Transverse colon (tissue), 4 donors: ENCODE measurements at regions not wholly inside any gene's neighbourhood (a gene's known extent, or its start where the extent isn't known, plus 50 kb on each side); places are given as distances from the start of the nearest gene placed in this dataset.

Experiments
- DNase-seq: peaks from one replicate; pipeline ENCODE4 v3.0.0-alpha.2; 2019
- H3K27ac ChIP-seq, 4 donors: fragments of 200-600 bp; sonication (generic); 2 replicates each; pipeline ENCODE4 v1.5.1; 2016 to 2018; ENCODE audit warnings: inconsistent platforms in 4 of 4
- H3K27me3 ChIP-seq: fragments of 200-600 bp; sonication (generic); 2 replicates; pipeline ENCODE4 v1.5.1; 2017; ENCODE audit warnings: inconsistent platforms
- H3K36me3 ChIP-seq, 4 donors: fragments of 200-600 bp; sonication (generic); 2 replicates each; pipeline ENCODE4 v1.5.1; 2017 to 2019; ENCODE audit warnings: inconsistent platforms in 4 of 4
- H3K4me1 ChIP-seq, 4 donors: fragments of 200-600 bp; sonication (generic); 2 replicates each; pipeline ENCODE4 v1.5.1; 2017 to 2020; ENCODE audit warnings: inconsistent platforms in 4 of 4
- H3K4me3 ChIP-seq, 4 donors: fragments of 200-600 bp; sonication (generic); 1 replicate in 1 of 4; 2 replicates in 3 of 4; pipeline versions ENCODE4 v1.5.1 to v1.6.1; 2017 to 2019; ENCODE audit warnings: inconsistent platforms in 4 of 4
- H3K9me3 ChIP-seq, 2 donors: fragments of 200-600 bp; sonication (generic); 2 replicates each; pipeline ENCODE4 v1.5.1; 2017 to 2019; ENCODE audit warnings: inconsistent platforms in 2 of 2
- CTCF ChIP-seq, 5 experiments: fragments of 200-600 bp in 3 of 5; fragments of 450-650 bp in 2 of 5; sonication (generic) in 3 of 5; IDR thresholded peaks; 1 replicate in 2 of 5; 2 replicates in 3 of 5; pipeline ENCODE4 v1.5.1; 2016 to 2017; ENCODE audit warnings: antibody characterized with exemption in 5 of 5, inconsistent platforms in 3 of 5, mild to moderate bottlenecking in 2 of 5, moderate library complexity in 1 of 5
- EP300 ChIP-seq: sonication (generic); formaldehyde crosslinking; IDR thresholded peaks from one replicate; pipeline ENCODE4 v1.6.1; 2017; ENCODE audit warnings: antibody characterized with exemption, low read depth
- POLR2A ChIP-seq: fragments of 450-650 bp; IDR thresholded peaks from one replicate; pipeline ENCODE4 v1.6.1; 2016; ENCODE audit warnings: antibody characterized with exemption, mild to moderate bottlenecking, moderate library complexity
- POLR2AphosphoS5 ChIP-seq, 3 donors: sonication (generic); formaldehyde crosslinking; IDR thresholded peaks; one replicate each; pipeline ENCODE4 v1.6.1; 2016; ENCODE audit warnings: antibody characterized with exemption in 3 of 3
- WGBS, 2 donors: methylation state at CpG; one replicate each; pipeline ENCODE4 v1.1.5; 2018; ENCODE audit warnings: low coverage in 1 of 2; 5-methylcytosine and 5-hydroxymethylcytosine counted together
- in situ Hi-C, 4 donors: fragments of 200-750 bp; cut with MboI; loops; one replicate each; pipeline versions ENCODE4 v1.15.0 to v1.15.1; 2017; ENCODE audit warnings: low sequenced_read_pairs in 3 of 4, low pct_ligation_motif_present in 1 of 4, low pct_unique_long_range_greater_than_20kb in 1 of 4
- intact Hi-C: fragments of 100-400 bp; cut with DNase I; formaldehyde crosslinking; loops from one replicate; pipeline ENCODE4 v1.15.1; 2023; ENCODE audit warnings: low total_unique reads

- no peak for TF ChIP-seq POLR2AphosphoS5 (IDR thresholded peaks at IDR 0.05)
- no peak for TF ChIP-seq POLR2A
- TF ChIP-seq EP300, result no peak
- no peak for TF ChIP-seq CTCF (IDR thresholded peaks at IDR 0.05)
- peaks cover 0 to 8% (median 2%) of the 10 kb centered on the region in 4 donors for H3K4me1 ChIP-seq
- no peak for DNase-seq
- no peaks in the 10 kb centered on the region for H3K27me3 ChIP-seq
- no peaks in the 10 kb centered on the region for H3K9me3 ChIP-seq
- WGBS, 2 donors, result 85 to 89% methylated on average over 3 to 7 of the region's 7 CpGs
- H3K4me3 ChIP-seq, result no peak overlapping the region
- intact Hi-C loops, result no loop called here
- H3K36me3 ChIP-seq, result no peaks in the 10 kb centered on the region
- in situ Hi-C loops, result no loop called here
- H3K27ac ChIP-seq, result no peak overlapping the region
These were observed 260.6 kb downstream of the ETS1 start for GRCh38 chr11:128326791-128327190.

GRCh38 chr11:128324531-128325141, 262.7 kb downstream of the ETS1 start:
- TF ChIP-seq EP300, result no peak
- TF ChIP-seq POLR2A, result peak; percentile 45
- H3K36me3 ChIP-seq, result no peaks in the 10 kb centered on the region
- intact Hi-C loops (loop anchor here (5.0 kb wide), 1 partner anchor 48 kb away; no protein-coding TSS in a partner anchor), in situ Hi-C loops (loop anchor here in 1 of 4 donors (25.0 kb wide), 1 partner anchor 138 kb away; no protein-coding TSS in a partner anchor)
- no peaks in the 10 kb centered on the region for H3K9me3 ChIP-seq
- WGBS, 2 donors, result 85 to 100% methylated on average over 1 to 14 of the region's 14 CpGs
- peaks cover 0 to 8% (median 2%) of the 10 kb centered on the region in 4 donors for H3K4me1 ChIP-seq
- DNase-seq, result peak; percentile 43
- H3K4me3 ChIP-seq, result no peak overlapping the region
- H3K27me3 ChIP-seq, result no peaks in the 10 kb centered on the region
- H3K27ac ChIP-seq, result peak overlapping the region; percentile 33 to 66 (median 38)

GRCh38 chr11:128324051-128324481, 263.3 kb downstream of the ETS1 start:
- H3K9me3 ChIP-seq, result no peaks in the 10 kb centered on the region
- 78 to 86% methylated on average over 9 of the region's 9 CpGs for WGBS, 2 donors
- H3K27ac ChIP-seq, result peak overlapping the region; percentile 10 to 66 (median 42)
- no peak overlapping the region for H3K4me3 ChIP-seq
- H3K4me1 ChIP-seq, result peaks cover 0 to 8% (median 2%) of the 10 kb centered on the region in 4 donors
- H3K36me3 ChIP-seq, result no peaks in the 10 kb centered on the region
- DNase-seq, result no peak
- intact Hi-C loops (loop anchor here (5.0 kb wide), 1 partner anchor 48 kb away; no protein-coding TSS in a partner anchor), in situ Hi-C loops (loop anchor here in 1 of 4 donors (25.0 kb wide), 1 partner anchor 138 kb away; no protein-coding TSS in a partner anchor)
- H3K27me3 ChIP-seq, result no peaks in the 10 kb centered on the region
- TF ChIP-seq CTCF (IDR thresholded peaks at IDR 0.05), result no peak
- no peak for TF ChIP-seq EP300
- no peak for TF ChIP-seq POLR2A
- TF ChIP-seq POLR2AphosphoS5 (IDR thresholded peaks at IDR 0.05), result no peak

GRCh38 chr11:128323381-128323780, 264.0 kb downstream of the ETS1 start:
- in situ Hi-C loops, result loop anchor here in 1 of 4 donors (25.0 kb wide), 1 partner anchor 139 kb away; no protein-coding TSS in a partner anchor
- Histone ChIP-seq H3K9me3 (no peaks in the 10 kb centered on the region), H3K4me3 (no peak overlapping the region), H3K4me1 (peaks cover 0 to 8% (median 2%) of the 10 kb centered on the region in 4 donors), H3K27me3 (no peaks in the 10 kb centered on the region), H3K36me3 (no peaks in the 10 kb centered on the region), H3K27ac (peak overlapping the region; percentile 10 to 66 (median 42))
- TF ChIP-seq POLR2A (no peak), EP300 (no peak), CTCF (IDR thresholded peaks at IDR 0.05) (peak; percentile 11 to 53 (median 26)), POLR2AphosphoS5 (IDR thresholded peaks at IDR 0.05) (no peak)
- intact Hi-C loops, result loop anchor here (5.0 kb wide), 1 partner anchor 49 kb away; no protein-coding TSS in a partner anchor
- 59 to 88% methylated on average over 2 of the region's 2 CpGs for WGBS, 2 donors
- peak; percentile 40 for DNase-seq
